GM23338 (cell line): ENCODE measurements at regions not wholly inside any gene's neighbourhood (a gene's known extent, or its start where the extent isn't known, plus 50 kb on each side); places are given as distances from the start of the nearest gene placed in this dataset.

Source experiments
- ATAC-seq: fragments of 200-7000 bp; cut with Tn5 transposase; 3 replicates; pipeline ENCODE4 v1.9.1; 2020
- DNase-seq: peaks from one replicate; pipeline ENCODE4 v3.0.0-alpha.2; 2015; ENCODE audit warnings: low spot score
- H2AFZ ChIP-seq: fragments of 200-600 bp; sonication (generic); 2 replicates; pipeline ENCODE4 v1.8.0; 2016; ENCODE audit warnings: antibody characterized with exemption, mild to moderate bottlenecking, moderate library complexity
- H3F3A ChIP-seq: fragments of 200-600 bp; sonication (generic); replicated peaks from 2 replicates; pipeline ENCODE4 v1.8.0; 2017; ENCODE audit warnings: antibody characterized with exemption, mixed run types, low read depth
- H3K27ac ChIP-seq: fragments of 200-600 bp; sonication (generic); 2 replicates; pipeline ENCODE4 v1.6.1; 2016; ENCODE audit warnings: low read depth
- H3K27me3 ChIP-seq: fragments of 200-600 bp; sonication (generic); 2 replicates; pipeline ENCODE4 v1.8.0; 2016; ENCODE audit warnings: mild to moderate bottlenecking, mixed run types, moderate library complexity; ENCODE audit not compliant: insufficient read depth
- H3K36me3 ChIP-seq: fragments of 200-600 bp; sonication (generic); 2 replicates; pipeline ENCODE4 v1.8.0; 2016; ENCODE audit warnings: mild to moderate bottlenecking; ENCODE audit not compliant: insufficient read depth
- H3K4me1 ChIP-seq: fragments of 200-600 bp; sonication (generic); 2 replicates; pipeline ENCODE4 v1.8.0; 2016; ENCODE audit warnings: mild to moderate bottlenecking, moderate library complexity; ENCODE audit not compliant: insufficient read depth
- H3K4me2 ChIP-seq: fragments of 200-600 bp; sonication (generic); 2 replicates; pipeline ENCODE4 v1.7.1; 2017; ENCODE audit warnings: mixed run types
- H3K4me3 ChIP-seq: fragments of 200-600 bp; sonication (generic); 2 replicates; pipeline ENCODE4 v1.6.1; 2016; ENCODE audit warnings: mixed run types
- H3K79me2 ChIP-seq: fragments of 200-600 bp; sonication (generic); replicated peaks from 2 replicates; pipeline ENCODE4 v1.8.0; 2017; ENCODE audit warnings: mild to moderate bottlenecking; ENCODE audit not compliant: insufficient read depth
- H3K9me2 ChIP-seq: fragments of 200-600 bp; sonication (generic); 2 replicates; pipeline ENCODE4 v1.8.0; 2017; ENCODE audit not compliant: insufficient read depth
- H4K20me1 ChIP-seq: fragments of 200-600 bp; sonication (generic); replicated peaks from 2 replicates; pipeline ENCODE4 v1.8.0; 2017; ENCODE audit warnings: mild to moderate bottlenecking; ENCODE audit not compliant: insufficient read depth
- H3K27ac Mint-ChIP-seq: 2 replicates; pipeline ENCODE4 v1.8.0; 2020; ENCODE audit warnings: inconsistent platforms, mild to moderate bottlenecking, moderate library complexity, mixed read lengths
- H3K27me3 Mint-ChIP-seq: 3 replicates; pipeline ENCODE4 v1.8.0; 2022; ENCODE audit warnings: low read depth, mild to moderate bottlenecking, moderate library complexity, mixed read lengths, inconsistent platforms; ENCODE audit not compliant: insufficient read depth, poor library complexity
- H3K36me3 Mint-ChIP-seq: 3 replicates; pipeline ENCODE4 v1.8.0; 2021; ENCODE audit warnings: low read depth, mild to moderate bottlenecking, inconsistent platforms, moderate library complexity, mixed read lengths
- H3K4me1 Mint-ChIP-seq: 3 replicates; pipeline ENCODE4 v1.8.0; 2020; ENCODE audit warnings: mild to moderate bottlenecking, inconsistent platforms, mixed read lengths
- H3K4me3 Mint-ChIP-seq: 3 replicates; pipeline ENCODE4 v1.8.0; 2021; ENCODE audit warnings: moderate library complexity, mild to moderate bottlenecking, inconsistent platforms, mixed read lengths
- H3K9me3 Mint-ChIP-seq: 3 replicates; pipeline ENCODE4 v1.8.0; 2020; ENCODE audit warnings: moderate library complexity, mild to moderate bottlenecking, inconsistent platforms, mixed read lengths
- CREB1 ChIP-seq: fragments of 250-450 bp; sonication (Bioruptor Pico); IDR thresholded peaks from 2 replicates; pipeline ENCODE4 v1.5.0; 2020; ENCODE audit warnings: low read depth, mild to moderate bottlenecking, moderate library complexity
- EZH2 ChIP-seq: fragments of 200-600 bp; sonication (generic); IDR thresholded peaks from one replicate; pipeline ENCODE4 v1.8.0; 2017; ENCODE audit warnings: antibody characterized with exemption, mild to moderate bottlenecking, low read depth; ENCODE audit not compliant: unreplicated experiment
- EZH2phosphoT487 ChIP-seq: fragments of 200-600 bp; sonication (generic); IDR thresholded peaks from one replicate; pipeline ENCODE4 v1.8.1; 2018; ENCODE audit warnings: antibody characterized with exemption; ENCODE audit not compliant: unreplicated experiment
- JUNB ChIP-seq: IDR thresholded peaks from one replicate; pipeline ENCODE4 v1.6.1; 2016; ENCODE audit warnings: antibody characterized with exemption; ENCODE audit not compliant: unreplicated experiment
- NANOG ChIP-seq: IDR thresholded peaks from 2 replicates; pipeline ENCODE4 v1.6.1; 2016; ENCODE audit warnings: antibody characterized with exemption, borderline replicate concordance
- POLR2AphosphoS5 ChIP-seq: IDR thresholded peaks from 2 replicates; pipeline ENCODE4 v1.6.1; 2016; ENCODE audit warnings: antibody characterized with exemption, low read depth
- STAT1 ChIP-seq: IDR thresholded peaks from one replicate; pipeline ENCODE4 v1.6.1; 2016; ENCODE audit warnings: antibody characterized with exemption; ENCODE audit not compliant: unreplicated experiment
- ZNF114 ChIP-seq: fragments of 250-450 bp; sonication (Bioruptor Pico); IDR thresholded peaks from 2 replicates; pipeline ENCODE4 v1.5.0; 2020; ENCODE audit warnings: mild to moderate bottlenecking, moderate library complexity
- ZNF331 ChIP-seq: fragments of 250-450 bp; sonication (Bioruptor Pico); IDR thresholded peaks from 2 replicates; pipeline ENCODE4 v1.5.0; 2020; ENCODE audit warnings: low read depth, mild to moderate bottlenecking, moderate library complexity
- TF ChIP-seq, protein P1 (sequence below): IDR thresholded peaks from one replicate; pipeline ENCODE4 v1.6.1; 2018; ENCODE audit warnings: antibody characterized with exemption; ENCODE audit not compliant: unreplicated experiment
- TF ChIP-seq, protein P2 (sequence below): fragments of 250-450 bp; sonication (Bioruptor Pico); IDR thresholded peaks from 2 replicates; pipeline ENCODE4 v1.5.0; 2020; ENCODE audit warnings: mild to moderate bottlenecking, moderate library complexity
- TF ChIP-seq, protein P3 (sequence below), 2 experiments: fragments of 200-600 bp in 1 of 2; sonication (generic) in 1 of 2; conservative IDR thresholded peaks; 2 replicates each; pipeline versions ENCODE4 v1.5.1 to v1.6.1; 2016 to 2017; ENCODE audit warnings: antibody characterized with exemption in 2 of 2, low read depth in 2 of 2, mild to moderate bottlenecking in 2 of 2, moderate library complexity in 1 of 2
- TF ChIP-seq, protein P4 (sequence below): IDR thresholded peaks from 2 replicates; pipeline ENCODE4 v1.6.1; 2016; ENCODE audit warnings: antibody characterized with exemption

DNA sequence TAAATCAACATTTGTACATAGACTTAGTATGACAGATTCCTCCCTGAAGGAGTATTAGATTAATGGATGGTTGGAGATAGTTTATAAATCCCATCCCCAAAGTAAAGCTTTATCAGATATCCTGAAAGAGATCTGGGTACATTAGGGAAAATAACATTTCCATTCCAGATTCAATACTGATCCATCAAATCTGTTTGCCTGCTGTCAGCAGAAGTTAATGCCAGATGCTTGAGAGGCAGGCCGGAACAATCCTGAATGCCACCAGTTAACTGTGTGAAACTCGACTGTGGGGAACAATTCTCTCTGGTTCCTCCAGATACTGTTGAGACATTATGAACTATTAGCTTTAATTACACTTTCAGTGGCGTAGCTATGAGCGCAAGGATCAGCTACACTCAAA is 1166.8 kb downstream of the MAT2B start:
- peaks cover 7% of the 10 kb centered on the region for H3K4me1 ChIP-seq
- DNase-seq = no peak
- Mint-ChIP-seq H3K27ac (no peak overlapping the region), H3K9me3 (peaks cover 1% of the 10 kb centered on the region; the same call in 1 of the 3 replicates), H3K27me3 (no peaks in the 10 kb centered on the region), H3K4me3 (no peak overlapping the region), H3K36me3 (peaks cover 2% of the 10 kb centered on the region; the same call in 2 of the 3 replicates), H3K4me1 (peaks cover 17% of the 10 kb centered on the region)
- H2AFZ ChIP-seq = peak overlapping the region; percentile 38; the same call in 1 of the 2 replicates
- H3K4me3 ChIP-seq = no peak overlapping the region
- H3K36me3 ChIP-seq = no peaks in the 10 kb centered on the region
- H3K9me2 ChIP-seq = no peaks in the 10 kb centered on the region
- no peak for ATAC-seq
- no peaks in the 10 kb centered on the region for H4K20me1 ChIP-seq
- H3K4me2 ChIP-seq = no peak overlapping the region
- no peak overlapping the region for H3K27ac ChIP-seq
- H3K79me2 ChIP-seq = no peaks in the 10 kb centered on the region
- no peak for TF ChIP-seq NANOG
- no peak for TF ChIP-seq EZH2phosphoT487
- no peak for TF ChIP-seq CREB1 (CRISPR knock-in tag)
- TF ChIP-seq ZNF114 (CRISPR knock-in tag) = no peak
- TF ChIP-seq, protein P1, sequence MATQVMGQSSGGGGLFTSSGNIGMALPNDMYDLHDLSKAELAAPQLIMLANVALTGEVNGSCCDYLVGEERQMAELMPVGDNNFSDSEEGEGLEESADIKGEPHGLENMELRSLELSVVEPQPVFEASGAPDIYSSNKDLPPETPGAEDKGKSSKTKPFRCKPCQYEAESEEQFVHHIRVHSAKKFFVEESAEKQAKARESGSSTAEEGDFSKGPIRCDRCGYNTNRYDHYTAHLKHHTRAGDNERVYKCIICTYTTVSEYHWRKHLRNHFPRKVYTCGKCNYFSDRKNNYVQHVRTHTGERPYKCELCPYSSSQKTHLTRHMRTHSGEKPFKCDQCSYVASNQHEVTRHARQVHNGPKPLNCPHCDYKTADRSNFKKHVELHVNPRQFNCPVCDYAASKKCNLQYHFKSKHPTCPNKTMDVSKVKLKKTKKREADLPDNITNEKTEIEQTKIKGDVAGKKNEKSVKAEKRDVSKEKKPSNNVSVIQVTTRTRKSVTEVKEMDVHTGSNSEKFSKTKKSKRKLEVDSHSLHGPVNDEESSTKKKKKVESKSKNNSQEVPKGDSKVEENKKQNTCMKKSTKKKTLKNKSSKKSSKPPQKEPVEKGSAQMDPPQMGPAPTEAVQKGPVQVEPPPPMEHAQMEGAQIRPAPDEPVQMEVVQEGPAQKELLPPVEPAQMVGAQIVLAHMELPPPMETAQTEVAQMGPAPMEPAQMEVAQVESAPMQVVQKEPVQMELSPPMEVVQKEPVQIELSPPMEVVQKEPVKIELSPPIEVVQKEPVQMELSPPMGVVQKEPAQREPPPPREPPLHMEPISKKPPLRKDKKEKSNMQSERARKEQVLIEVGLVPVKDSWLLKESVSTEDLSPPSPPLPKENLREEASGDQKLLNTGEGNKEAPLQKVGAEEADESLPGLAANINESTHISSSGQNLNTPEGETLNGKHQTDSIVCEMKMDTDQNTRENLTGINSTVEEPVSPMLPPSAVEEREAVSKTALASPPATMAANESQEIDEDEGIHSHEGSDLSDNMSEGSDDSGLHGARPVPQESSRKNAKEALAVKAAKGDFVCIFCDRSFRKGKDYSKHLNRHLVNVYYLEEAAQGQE = no peak
- no peak for TF ChIP-seq ZNF331 (CRISPR knock-in tag)
- TF ChIP-seq JUNB = no peak
- no peak for TF ChIP-seq STAT1
- TF ChIP-seq EZH2 = no peak
- TF ChIP-seq, protein P2, sequence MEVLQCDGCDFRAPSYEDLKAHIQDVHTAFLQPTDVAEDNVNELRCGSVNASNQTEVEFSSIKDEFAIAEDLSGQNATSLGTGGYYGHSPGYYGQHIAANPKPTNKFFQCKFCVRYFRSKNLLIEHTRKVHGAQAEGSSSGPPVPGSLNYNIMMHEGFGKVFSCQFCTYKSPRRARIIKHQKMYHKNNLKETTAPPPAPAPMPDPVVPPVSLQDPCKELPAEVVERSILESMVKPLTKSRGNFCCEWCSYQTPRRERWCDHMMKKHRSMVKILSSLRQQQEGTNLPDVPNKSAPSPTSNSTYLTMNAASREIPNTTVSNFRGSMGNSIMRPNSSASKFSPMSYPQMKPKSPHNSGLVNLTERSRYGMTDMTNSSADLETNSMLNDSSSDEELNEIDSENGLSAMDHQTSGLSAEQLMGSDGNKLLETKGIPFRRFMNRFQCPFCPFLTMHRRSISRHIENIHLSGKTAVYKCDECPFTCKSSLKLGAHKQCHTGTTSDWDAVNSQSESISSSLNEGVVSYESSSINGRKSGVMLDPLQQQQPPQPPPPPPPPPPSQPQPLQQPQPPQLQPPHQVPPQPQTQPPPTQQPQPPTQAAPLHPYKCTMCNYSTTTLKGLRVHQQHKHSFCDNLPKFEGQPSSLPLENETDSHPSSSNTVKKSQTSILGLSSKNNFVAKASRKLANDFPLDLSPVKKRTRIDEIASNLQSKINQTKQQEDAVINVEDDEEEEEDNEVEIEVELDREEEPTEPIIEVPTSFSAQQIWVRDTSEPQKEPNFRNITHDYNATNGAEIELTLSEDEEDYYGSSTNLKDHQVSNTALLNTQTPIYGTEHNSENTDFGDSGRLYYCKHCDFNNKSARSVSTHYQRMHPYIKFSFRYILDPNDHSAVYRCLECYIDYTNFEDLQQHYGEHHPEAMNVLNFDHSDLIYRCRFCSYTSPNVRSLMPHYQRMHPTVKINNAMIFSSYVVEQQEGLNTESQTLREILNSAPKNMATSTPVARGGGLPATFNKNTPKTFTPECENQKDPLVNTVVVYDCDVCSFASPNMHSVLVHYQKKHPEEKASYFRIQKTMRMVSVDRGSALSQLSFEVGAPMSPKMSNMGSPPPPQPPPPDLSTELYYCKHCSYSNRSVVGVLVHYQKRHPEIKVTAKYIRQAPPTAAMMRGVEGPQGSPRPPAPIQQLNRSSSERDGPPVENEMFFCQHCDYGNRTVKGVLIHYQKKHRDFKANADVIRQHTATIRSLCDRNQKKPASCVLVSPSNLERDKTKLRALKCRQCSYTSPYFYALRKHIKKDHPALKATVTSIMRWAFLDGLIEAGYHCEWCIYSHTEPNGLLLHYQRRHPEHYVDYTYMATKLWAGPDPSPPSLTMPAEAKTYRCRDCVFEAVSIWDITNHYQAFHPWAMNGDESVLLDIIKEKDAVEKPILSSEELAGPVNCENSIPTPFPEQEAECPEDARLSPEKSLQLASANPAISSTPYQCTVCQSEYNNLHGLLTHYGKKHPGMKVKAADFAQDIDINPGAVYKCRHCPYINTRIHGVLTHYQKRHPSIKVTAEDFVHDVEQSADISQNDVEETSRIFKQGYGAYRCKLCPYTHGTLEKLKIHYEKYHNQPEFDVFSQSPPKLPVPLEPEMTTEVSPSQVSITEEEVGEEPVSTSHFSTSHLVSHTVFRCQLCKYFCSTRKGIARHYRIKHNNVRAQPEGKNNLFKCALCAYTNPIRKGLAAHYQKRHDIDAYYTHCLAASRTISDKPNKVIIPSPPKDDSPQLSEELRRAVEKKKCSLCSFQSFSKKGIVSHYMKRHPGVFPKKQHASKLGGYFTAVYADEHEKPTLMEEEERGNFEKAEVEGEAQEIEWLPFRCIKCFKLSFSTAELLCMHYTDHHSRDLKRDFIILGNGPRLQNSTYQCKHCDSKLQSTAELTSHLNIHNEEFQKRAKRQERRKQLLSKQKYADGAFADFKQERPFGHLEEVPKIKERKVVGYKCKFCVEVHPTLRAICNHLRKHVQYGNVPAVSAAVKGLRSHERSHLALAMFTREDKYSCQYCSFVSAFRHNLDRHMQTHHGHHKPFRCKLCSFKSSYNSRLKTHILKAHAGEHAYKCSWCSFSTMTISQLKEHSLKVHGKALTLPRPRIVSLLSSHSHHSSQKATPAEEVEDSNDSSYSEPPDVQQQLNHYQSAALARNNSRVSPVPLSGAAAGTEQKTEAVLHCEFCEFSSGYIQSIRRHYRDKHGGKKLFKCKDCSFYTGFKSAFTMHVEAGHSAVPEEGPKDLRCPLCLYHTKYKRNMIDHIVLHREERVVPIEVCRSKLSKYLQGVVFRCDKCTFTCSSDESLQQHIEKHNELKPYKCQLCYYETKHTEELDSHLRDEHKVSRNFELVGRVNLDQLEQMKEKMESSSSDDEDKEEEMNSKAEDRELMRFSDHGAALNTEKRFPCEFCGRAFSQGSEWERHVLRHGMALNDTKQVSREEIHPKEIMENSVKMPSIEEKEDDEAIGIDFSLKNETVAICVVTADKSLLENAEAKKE (CRISPR knock-in tag) = no peak
- TF ChIP-seq, protein P3, sequence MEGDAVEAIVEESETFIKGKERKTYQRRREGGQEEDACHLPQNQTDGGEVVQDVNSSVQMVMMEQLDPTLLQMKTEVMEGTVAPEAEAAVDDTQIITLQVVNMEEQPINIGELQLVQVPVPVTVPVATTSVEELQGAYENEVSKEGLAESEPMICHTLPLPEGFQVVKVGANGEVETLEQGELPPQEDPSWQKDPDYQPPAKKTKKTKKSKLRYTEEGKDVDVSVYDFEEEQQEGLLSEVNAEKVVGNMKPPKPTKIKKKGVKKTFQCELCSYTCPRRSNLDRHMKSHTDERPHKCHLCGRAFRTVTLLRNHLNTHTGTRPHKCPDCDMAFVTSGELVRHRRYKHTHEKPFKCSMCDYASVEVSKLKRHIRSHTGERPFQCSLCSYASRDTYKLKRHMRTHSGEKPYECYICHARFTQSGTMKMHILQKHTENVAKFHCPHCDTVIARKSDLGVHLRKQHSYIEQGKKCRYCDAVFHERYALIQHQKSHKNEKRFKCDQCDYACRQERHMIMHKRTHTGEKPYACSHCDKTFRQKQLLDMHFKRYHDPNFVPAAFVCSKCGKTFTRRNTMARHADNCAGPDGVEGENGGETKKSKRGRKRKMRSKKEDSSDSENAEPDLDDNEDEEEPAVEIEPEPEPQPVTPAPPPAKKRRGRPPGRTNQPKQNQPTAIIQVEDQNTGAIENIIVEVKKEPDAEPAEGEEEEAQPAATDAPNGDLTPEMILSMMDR (conservative IDR thresholded peaks at IDR 0.05; ENCODE audit: low read depth in 2 of 2) = no peak
- TF ChIP-seq, protein P4, sequence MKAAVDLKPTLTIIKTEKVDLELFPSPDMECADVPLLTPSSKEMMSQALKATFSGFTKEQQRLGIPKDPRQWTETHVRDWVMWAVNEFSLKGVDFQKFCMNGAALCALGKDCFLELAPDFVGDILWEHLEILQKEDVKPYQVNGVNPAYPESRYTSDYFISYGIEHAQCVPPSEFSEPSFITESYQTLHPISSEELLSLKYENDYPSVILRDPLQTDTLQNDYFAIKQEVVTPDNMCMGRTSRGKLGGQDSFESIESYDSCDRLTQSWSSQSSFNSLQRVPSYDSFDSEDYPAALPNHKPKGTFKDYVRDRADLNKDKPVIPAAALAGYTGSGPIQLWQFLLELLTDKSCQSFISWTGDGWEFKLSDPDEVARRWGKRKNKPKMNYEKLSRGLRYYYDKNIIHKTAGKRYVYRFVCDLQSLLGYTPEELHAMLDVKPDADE = no peak
- no peak for TF ChIP-seq POLR2AphosphoS5
- no peaks in the 10 kb centered on the region for H3F3A ChIP-seq
- no peaks in the 10 kb centered on the region for H3K27me3 ChIP-seq
